Fibroblast of lung (primary cell): ENCODE measurements at regions not wholly inside any gene's neighbourhood (a gene's known extent, or its start where the extent isn't known, plus 50 kb on each side); places are given as distances from the start of the nearest gene placed in this dataset.

ENCODE experiments used
- EZH2 ChIP-seq: IDR thresholded peaks from 2 replicates; pipeline ENCODE4 v1.5.1; 2012; ENCODE audit warnings: low read length, control low read depth, mild to moderate bottlenecking; ENCODE audit errors: missing control alignments
- TF ChIP-seq, protein P1 (sequence below), 2 donors: IDR thresholded peaks in 1 of 2; conservative IDR thresholded peaks in 1 of 2; 1 replicate in 1 of 2; 2 replicates in 1 of 2; pipeline ENCODE4 v1.5.1; 2011 to 2012; ENCODE audit warnings: low read length in 2 of 2, control low read depth in 1 of 2, inconsistent platforms in 1 of 2, low read depth in 1 of 2, mild to moderate bottlenecking in 1 of 2

DNA sequence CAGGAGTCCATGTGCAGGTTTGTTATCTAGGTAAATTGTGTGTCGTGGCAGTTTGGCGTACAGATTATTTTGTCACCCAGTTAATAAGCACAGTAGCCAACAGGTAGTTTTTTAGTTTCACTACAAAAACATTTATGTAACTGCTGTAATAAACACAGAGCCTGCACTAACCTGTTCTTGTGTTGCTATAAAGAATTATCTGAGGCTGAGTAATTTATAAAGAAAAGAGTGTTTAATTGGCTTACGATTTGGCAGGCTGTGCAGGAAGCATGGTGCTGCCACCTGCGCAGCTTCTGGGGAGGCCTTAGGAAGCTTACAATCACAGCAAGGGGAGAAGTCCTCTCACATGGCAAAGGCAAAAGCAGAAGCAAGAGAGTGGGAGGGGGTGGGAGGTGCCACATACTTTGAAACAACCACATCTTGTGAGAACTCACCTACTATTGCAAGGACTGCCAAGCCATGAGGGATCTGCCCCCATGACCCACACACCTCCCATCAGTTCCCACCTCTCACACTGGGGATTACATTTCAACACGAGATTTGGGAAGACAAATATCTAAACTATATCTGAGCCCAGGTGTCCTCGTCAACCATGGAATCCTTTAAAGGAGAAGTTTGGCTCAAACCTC, 266.4 kb upstream of the GRIP1 start:
- TF ChIP-seq, protein P1, sequence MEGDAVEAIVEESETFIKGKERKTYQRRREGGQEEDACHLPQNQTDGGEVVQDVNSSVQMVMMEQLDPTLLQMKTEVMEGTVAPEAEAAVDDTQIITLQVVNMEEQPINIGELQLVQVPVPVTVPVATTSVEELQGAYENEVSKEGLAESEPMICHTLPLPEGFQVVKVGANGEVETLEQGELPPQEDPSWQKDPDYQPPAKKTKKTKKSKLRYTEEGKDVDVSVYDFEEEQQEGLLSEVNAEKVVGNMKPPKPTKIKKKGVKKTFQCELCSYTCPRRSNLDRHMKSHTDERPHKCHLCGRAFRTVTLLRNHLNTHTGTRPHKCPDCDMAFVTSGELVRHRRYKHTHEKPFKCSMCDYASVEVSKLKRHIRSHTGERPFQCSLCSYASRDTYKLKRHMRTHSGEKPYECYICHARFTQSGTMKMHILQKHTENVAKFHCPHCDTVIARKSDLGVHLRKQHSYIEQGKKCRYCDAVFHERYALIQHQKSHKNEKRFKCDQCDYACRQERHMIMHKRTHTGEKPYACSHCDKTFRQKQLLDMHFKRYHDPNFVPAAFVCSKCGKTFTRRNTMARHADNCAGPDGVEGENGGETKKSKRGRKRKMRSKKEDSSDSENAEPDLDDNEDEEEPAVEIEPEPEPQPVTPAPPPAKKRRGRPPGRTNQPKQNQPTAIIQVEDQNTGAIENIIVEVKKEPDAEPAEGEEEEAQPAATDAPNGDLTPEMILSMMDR (conservative IDR thresholded peaks at IDR 0.05 in 1 of 2, IDR thresholded peaks at IDR 0.05 in 1 of 2; ENCODE audit: low read depth in 1 of 2, low read length in 2 of 2): no peak
- TF ChIP-seq EZH2: no peak
